Chondrocyte (in vitro differentiated cells): ENCODE measurements at regions not wholly inside any gene's neighbourhood (a gene's known extent, or its start where the extent isn't known, plus 50 kb on each side); places are given as distances from the start of the nearest gene placed in this dataset.

Source experiments
- DNase-seq: peaks from one replicate; pipeline ENCODE4 v3.0.0; 2021; ENCODE audit warnings: mixed read lengths, low spot score
- H3K27ac Mint-ChIP-seq: one replicate; pipeline ENCODE4 v1.8.0; 2021; ENCODE audit warnings: mild to moderate bottlenecking, moderate library complexity, mixed read lengths; ENCODE audit not compliant: unreplicated experiment
- H3K27me3 Mint-ChIP-seq: 2 replicates; pipeline ENCODE4 v1.8.0; 2021; ENCODE audit warnings: low read depth, mixed read lengths
- H3K36me3 Mint-ChIP-seq: 2 replicates; pipeline ENCODE4 v1.8.0; 2021; ENCODE audit warnings: low read depth, mixed read lengths
- H3K4me1 Mint-ChIP-seq: 2 replicates; pipeline ENCODE4 v1.8.0; 2021; ENCODE audit warnings: low read depth, mild to moderate bottlenecking, mixed read lengths
- H3K4me3 Mint-ChIP-seq: one replicate; pipeline ENCODE4 v1.8.0; 2021; ENCODE audit warnings: mild to moderate bottlenecking, moderate library complexity, mixed read lengths; ENCODE audit not compliant: unreplicated experiment
- H3K9me3 Mint-ChIP-seq: 2 replicates; pipeline ENCODE4 v1.8.0; 2021; ENCODE audit warnings: low read depth, mixed read lengths
- TF ChIP-seq, protein P1 (sequence below): fragments of 200-600 bp; sonication (generic); IDR thresholded peaks from 2 replicates; pipeline ENCODE4 v1.5.0; 2021; ENCODE audit warnings: antibody characterized with exemption, mild to moderate bottlenecking, moderate library complexity

- H3K4me1 Mint-ChIP-seq: no peaks in the 10 kb centered on the region
- no peaks in the 10 kb centered on the region for H3K36me3 Mint-ChIP-seq
- no peak for DNase-seq
- peaks cover 17% of the 10 kb centered on the region for H3K9me3 Mint-ChIP-seq
- no peaks in the 10 kb centered on the region for H3K27me3 Mint-ChIP-seq
- no peak overlapping the region for H3K4me3 Mint-ChIP-seq
- TF ChIP-seq, protein P1, sequence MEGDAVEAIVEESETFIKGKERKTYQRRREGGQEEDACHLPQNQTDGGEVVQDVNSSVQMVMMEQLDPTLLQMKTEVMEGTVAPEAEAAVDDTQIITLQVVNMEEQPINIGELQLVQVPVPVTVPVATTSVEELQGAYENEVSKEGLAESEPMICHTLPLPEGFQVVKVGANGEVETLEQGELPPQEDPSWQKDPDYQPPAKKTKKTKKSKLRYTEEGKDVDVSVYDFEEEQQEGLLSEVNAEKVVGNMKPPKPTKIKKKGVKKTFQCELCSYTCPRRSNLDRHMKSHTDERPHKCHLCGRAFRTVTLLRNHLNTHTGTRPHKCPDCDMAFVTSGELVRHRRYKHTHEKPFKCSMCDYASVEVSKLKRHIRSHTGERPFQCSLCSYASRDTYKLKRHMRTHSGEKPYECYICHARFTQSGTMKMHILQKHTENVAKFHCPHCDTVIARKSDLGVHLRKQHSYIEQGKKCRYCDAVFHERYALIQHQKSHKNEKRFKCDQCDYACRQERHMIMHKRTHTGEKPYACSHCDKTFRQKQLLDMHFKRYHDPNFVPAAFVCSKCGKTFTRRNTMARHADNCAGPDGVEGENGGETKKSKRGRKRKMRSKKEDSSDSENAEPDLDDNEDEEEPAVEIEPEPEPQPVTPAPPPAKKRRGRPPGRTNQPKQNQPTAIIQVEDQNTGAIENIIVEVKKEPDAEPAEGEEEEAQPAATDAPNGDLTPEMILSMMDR: no peak
- H3K27ac Mint-ChIP-seq: no peak overlapping the region
Observed at GRCh38 chr5:4319478-4320128, 724.0 kb downstream of the IRX1 start.

- Mint-ChIP-seq H3K36me3 (no peaks in the 10 kb centered on the region), H3K9me3 (peaks cover 12% of the 10 kb centered on the region), H3K4me3 (no peak overlapping the region), H3K4me1 (no peaks in the 10 kb centered on the region), H3K27me3 (no peaks in the 10 kb centered on the region), H3K27ac (no peak overlapping the region)
- TF ChIP-seq, protein P1: no peak
- DNase-seq: no peak
Observed at GRCh38 chr5:4330327-4330726, 734.7 kb downstream of the IRX1 start.

- no peak for DNase-seq
- Mint-ChIP-seq H3K36me3 (no peaks in the 10 kb centered on the region), H3K4me3 (no peak overlapping the region), H3K4me1 (no peaks in the 10 kb centered on the region), H3K9me3 (peaks cover 17% of the 10 kb centered on the region), H3K27me3 (no peaks in the 10 kb centered on the region), H3K27ac (no peak overlapping the region)
- TF ChIP-seq, protein P1: no peak
Observed at GRCh38 chr5:4335078-4335477, 739.4 kb downstream of the IRX1 start.

DNA sequence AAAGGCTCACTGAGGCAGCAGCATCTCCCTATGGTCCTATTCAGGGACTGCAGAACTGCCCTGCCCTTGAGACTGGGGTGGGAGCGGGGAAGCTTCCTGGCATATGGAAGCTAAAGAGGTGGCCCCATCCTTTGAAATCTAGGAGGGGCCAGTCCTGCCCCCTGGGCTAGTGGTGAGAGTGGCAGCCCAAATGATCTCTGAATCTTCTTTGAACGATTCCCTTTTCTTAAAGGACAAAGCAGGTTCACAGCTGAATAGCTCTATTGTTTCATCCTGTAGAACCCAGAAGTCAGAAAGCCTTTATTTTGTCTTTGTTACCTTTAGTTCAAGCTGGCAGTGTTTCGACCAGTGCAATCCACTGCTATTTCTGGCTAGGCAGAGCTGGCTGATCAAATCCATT, 741.9 kb downstream of the IRX1 start:
- Mint-ChIP-seq H3K9me3 (peaks cover 13% of the 10 kb centered on the region), H3K27me3 (no peaks in the 10 kb centered on the region), H3K36me3 (no peaks in the 10 kb centered on the region), H3K27ac (no peak overlapping the region), H3K4me3 (no peak overlapping the region), H3K4me1 (no peaks in the 10 kb centered on the region)
- TF ChIP-seq, protein P1: no peak
- no peak for DNase-seq

DNA sequence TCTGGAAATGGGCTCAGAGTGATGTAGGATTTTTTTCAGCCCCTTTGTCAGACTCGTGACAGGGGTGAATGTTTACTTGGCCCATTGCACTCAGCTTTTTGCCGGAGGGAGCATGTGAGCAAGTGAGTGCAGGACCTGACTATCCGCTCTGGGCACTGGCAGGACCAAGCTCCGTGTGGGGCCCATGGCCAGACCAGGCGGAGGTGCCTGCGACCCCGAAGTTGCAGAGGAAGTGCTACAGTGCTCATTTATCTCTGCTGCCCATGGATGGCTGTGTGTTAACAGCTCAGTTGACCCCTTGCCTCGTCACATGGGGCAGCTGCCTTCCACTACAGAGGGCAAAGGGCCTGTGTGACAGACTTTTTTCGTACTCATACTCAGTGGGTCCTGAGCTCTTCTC, 744.3 kb downstream of the IRX1 start:
- H3K27me3 Mint-ChIP-seq: no peaks in the 10 kb centered on the region
- H3K9me3 Mint-ChIP-seq: peaks cover 7% of the 10 kb centered on the region
- no peaks in the 10 kb centered on the region for H3K36me3 Mint-ChIP-seq
- no peak overlapping the region for H3K27ac Mint-ChIP-seq
- DNase-seq: no peak
- no peaks in the 10 kb centered on the region for H3K4me1 Mint-ChIP-seq
- no peak overlapping the region for H3K4me3 Mint-ChIP-seq
- TF ChIP-seq, protein P1: no peak
